ENCODE measurements at regions not wholly inside any gene's neighbourhood (a gene's known extent, or its start where the extent isn't known, plus 50 kb on each side); places are given as distances from the start of the nearest gene placed in this dataset.

GRCh38 chr4:101594588-101594987 is 195.9 kb upstream of the BANK1 start:
- no peak for TF ChIP-seq CTCF (IDR thresholded peaks at IDR 0.05; ENCODE audit: borderline replicate concordance, extremely low read depth, low read length, poor library complexity, severe bottlenecking)
- TF ChIP-seq EZH2 (IDR thresholded peaks at IDR 0.05; ENCODE audit: borderline replicate concordance, low read depth, low read length, severe bottlenecking): no peak
